HG02623 (cell line): ENCODE measurements at regions not wholly inside any gene's neighbourhood (a gene's known extent, or its start where the extent isn't known, plus 50 kb on each side); places are given as distances from the start of the nearest gene placed in this dataset.
"Not testable (repeated sequence)": the region's sequence is repeated elsewhere in the genome, so short reads cannot be mapped to it uniquely, and the experiment has no call there.

Experiments
- ATAC-seq: cut with Tn5 transposase; IDR thresholded peaks from one replicate; pipeline ENCODE4 v1.9.1; 2021; ENCODE audit warnings: moderate library complexity; ENCODE audit not compliant: unreplicated experiment

- ATAC-seq, result no peak
Measured at GRCh38 chr20:53778041-53778516, 184.4 kb upstream of the ZNF217 start.

- not testable (repeated sequence) for ATAC-seq
Measured at GRCh38 chr20:53777402-53777801, 183.8 kb upstream of the ZNF217 start.

GRCh38 chr20:53776858-53777257, 183.2 kb upstream of the ZNF217 start:
- ATAC-seq, result no peak

GRCh38 chr20:53774461-53775203, 181.0 kb upstream of the ZNF217 start:
- ATAC-seq, result no peak

GRCh38 chr20:53773792-53774401, 180.3 kb upstream of the ZNF217 start:
- no peak for ATAC-seq

- ATAC-seq, result not testable (repeated sequence)
Measured at GRCh38 chr20:53773066-53773791, 179.6 kb upstream of the ZNF217 start.

GRCh38 chr20:53769041-53769440, 175.4 kb upstream of the ZNF217 start:
- no peak for ATAC-seq

- no peak for ATAC-seq
Measured at GRCh38 chr20:53768329-53768728, 174.7 kb upstream of the ZNF217 start.

- no peak for ATAC-seq
Measured at GRCh38 chr20:53767206-53767930, 173.7 kb upstream of the ZNF217 start.

GRCh38 chr20:53764415-53764800, 170.8 kb upstream of the ZNF217 start:
- no peak for ATAC-seq

- no peak for ATAC-seq
Measured at GRCh38 chr20:53763707-53764414, 170.2 kb upstream of the ZNF217 start.

GRCh38 chr20:53762423-53762798, 168.8 kb upstream of the ZNF217 start:
- not testable (repeated sequence) for ATAC-seq

GRCh38 chr20:53760025-53760441, 166.4 kb upstream of the ZNF217 start:
- no peak for ATAC-seq

- ATAC-seq, result no peak
Measured at GRCh38 chr20:53757472-53757913, 163.9 kb upstream of the ZNF217 start.

GRCh38 chr20:53755733-53756531, 162.3 kb upstream of the ZNF217 start:
- no peak for ATAC-seq

GRCh38 chr20:53753880-53754459, 160.3 kb upstream of the ZNF217 start:
- no peak for ATAC-seq

- no peak for ATAC-seq
Measured at GRCh38 chr20:53752971-53753879, 159.6 kb upstream of the ZNF217 start.

- ATAC-seq, result no peak
Measured at GRCh38 chr20:53752583-53752970, 158.9 kb upstream of the ZNF217 start.
